MM.1S (cell line): ENCODE measurements at regions not wholly inside any gene's neighbourhood (a gene's known extent, or its start where the extent isn't known, plus 50 kb on each side); places are given as distances from the start of the nearest gene placed in this dataset.

Experiments
- CTCF ChIP-seq: fragments of 300-600 bp; sonication (generic); IDR thresholded peaks from 2 replicates; pipeline ENCODE4 v1.5.1; 2016; ENCODE audit warnings: antibody characterized with exemption, low read length, mixed read lengths
- EZH2 ChIP-seq: fragments of 300-600 bp; sonication (generic); optimal IDR thresholded peaks from 2 replicates; pipeline ENCODE3; 2017; ENCODE audit warnings: low read depth, mild to moderate bottlenecking, antibody characterized with exemption, low read length, mixed read lengths

- TF ChIP-seq CTCF (no peak), EZH2 (no peak)
Measured at GRCh38 chr20:40770564-40771307, 81.7 kb upstream of the MAFB start.
